Hepatocyte (in vitro differentiated cells): ENCODE measurements at regions not wholly inside any gene's neighbourhood (a gene's known extent, or its start where the extent isn't known, plus 50 kb on each side); places are given as distances from the start of the nearest gene placed in this dataset.

Experiments
- EZH2 ChIP-seq: fragments of 200-600 bp; sonication (generic); IDR thresholded peaks from 2 replicates; pipeline ENCODE4 v1.6.1; 2016; ENCODE audit warnings: antibody characterized with exemption, mild to moderate bottlenecking, borderline replicate concordance
- TF ChIP-seq, protein P1 (sequence below): fragments of 200-600 bp; sonication (generic); IDR thresholded peaks from 2 replicates; pipeline ENCODE4 v1.5.1; 2016; ENCODE audit warnings: antibody characterized with exemption, mild to moderate bottlenecking; ENCODE audit not compliant: poor library complexity

DNA sequence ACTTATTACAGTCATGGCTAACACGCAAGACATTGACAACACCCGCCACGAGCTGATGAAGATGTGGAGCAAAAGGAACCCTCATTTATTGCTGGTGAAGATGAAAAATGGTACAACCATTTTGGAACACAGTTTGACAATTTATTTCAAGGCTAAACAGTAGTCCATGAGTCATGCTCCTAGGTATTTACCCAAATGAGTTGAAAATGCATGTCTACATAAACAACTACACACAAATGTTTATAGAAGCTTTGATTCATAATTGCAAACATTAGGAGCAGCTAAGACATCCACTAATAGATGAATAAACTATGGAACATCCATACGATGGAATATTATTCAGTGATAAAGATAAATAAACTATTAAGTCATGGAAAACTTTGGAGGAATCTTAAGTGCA lies 580.1 kb downstream of the RAPGEF2 start:
- TF ChIP-seq, protein P1, sequence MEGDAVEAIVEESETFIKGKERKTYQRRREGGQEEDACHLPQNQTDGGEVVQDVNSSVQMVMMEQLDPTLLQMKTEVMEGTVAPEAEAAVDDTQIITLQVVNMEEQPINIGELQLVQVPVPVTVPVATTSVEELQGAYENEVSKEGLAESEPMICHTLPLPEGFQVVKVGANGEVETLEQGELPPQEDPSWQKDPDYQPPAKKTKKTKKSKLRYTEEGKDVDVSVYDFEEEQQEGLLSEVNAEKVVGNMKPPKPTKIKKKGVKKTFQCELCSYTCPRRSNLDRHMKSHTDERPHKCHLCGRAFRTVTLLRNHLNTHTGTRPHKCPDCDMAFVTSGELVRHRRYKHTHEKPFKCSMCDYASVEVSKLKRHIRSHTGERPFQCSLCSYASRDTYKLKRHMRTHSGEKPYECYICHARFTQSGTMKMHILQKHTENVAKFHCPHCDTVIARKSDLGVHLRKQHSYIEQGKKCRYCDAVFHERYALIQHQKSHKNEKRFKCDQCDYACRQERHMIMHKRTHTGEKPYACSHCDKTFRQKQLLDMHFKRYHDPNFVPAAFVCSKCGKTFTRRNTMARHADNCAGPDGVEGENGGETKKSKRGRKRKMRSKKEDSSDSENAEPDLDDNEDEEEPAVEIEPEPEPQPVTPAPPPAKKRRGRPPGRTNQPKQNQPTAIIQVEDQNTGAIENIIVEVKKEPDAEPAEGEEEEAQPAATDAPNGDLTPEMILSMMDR: no peak
- TF ChIP-seq EZH2: no peak
